IMR-90 (cell line): ENCODE measurements at regions not wholly inside any gene's neighbourhood (a gene's known extent, or its start where the extent isn't known, plus 50 kb on each side); places are given as distances from the start of the nearest gene placed in this dataset.

Experiments used
- ATAC-seq: fragments of 200-7000 bp; cut with Tn5 transposase; 2 replicates; pipeline ENCODE4 v1.9.1; 2020; ENCODE audit warnings: low read depth, mild to moderate bottlenecking, moderate library complexity
- BruUV-seq: library from RNA; stranded (reverse); fragments of 400-500 nt; replicated peaks from 2 replicates; lab custom pipeline; 2021; lab: Mats Ljungman, UMichigan
- CTCF ChIA-PET: fragments of 300-600 bp; formaldehyde crosslinking; extraction: SDS; loops from one replicate; lab custom pipeline; 2021; ENCODE audit warnings: antibody characterized with exemption; lab: Yijun Ruan, JAX
- POLR2A ChIA-PET: fragments of 300-600 bp; sonication (Branson Sonifier 250); formaldehyde crosslinking; loops from one replicate; lab custom pipeline; 2022; ENCODE audit warnings: antibody characterized with exemption; ENCODE audit not compliant: unreplicated experiment; lab: Charles Lee
- DNase-seq: peaks from one replicate; pipeline ENCODE4 v3.0.0; 2013
- H2AFZ ChIP-seq: replicated peaks from 2 replicates; pipeline ENCODE3; 2013; ENCODE audit warnings: low read length, mild to moderate bottlenecking; ENCODE audit not compliant: poor library complexity
- H2AK5ac ChIP-seq: 2 replicates; pipeline ENCODE4 v1.6.1; 2013; ENCODE audit warnings: low read depth, low read length, inconsistent platforms
- H2AK9ac ChIP-seq: replicated peaks from 2 replicates; pipeline ENCODE3; 2013; ENCODE audit warnings: mild to moderate bottlenecking, low read depth, low read length, moderate library complexity; ENCODE audit not compliant: poor library complexity
- H2BK120ac ChIP-seq: 2 replicates; pipeline ENCODE4 v1.6.1; 2013; ENCODE audit warnings: low read depth, low read length, inconsistent platforms
- H2BK15ac ChIP-seq: 3 replicates; pipeline ENCODE4 v1.6.1; 2013; ENCODE audit warnings: low read depth, low read length, inconsistent platforms
- H2BK20ac ChIP-seq: 2 replicates; pipeline ENCODE4 v1.6.1; 2013; ENCODE audit warnings: low read depth, mild to moderate bottlenecking, inconsistent platforms, low read length, moderate library complexity
- H2BK5ac ChIP-seq: 2 replicates; pipeline ENCODE4 v1.6.1; 2013; ENCODE audit warnings: mild to moderate bottlenecking, low read depth, low read length, inconsistent platforms; ENCODE audit not compliant: poor library complexity, severe bottlenecking
- H3K14ac ChIP-seq: replicated peaks from 2 replicates; pipeline ENCODE4 v1.6.1; 2013; ENCODE audit warnings: low read depth, low read length, inconsistent platforms
- H3K18ac ChIP-seq: 2 replicates; pipeline ENCODE4 v1.6.1; 2013; ENCODE audit warnings: low read depth, low read length, control low read depth
- H3K23ac ChIP-seq: 2 replicates; pipeline ENCODE4 v1.6.1; 2013; ENCODE audit warnings: low read depth, low read length, inconsistent platforms
- H3K27ac ChIP-seq: 2 replicates; pipeline ENCODE4 v1.5.1; 2013; ENCODE audit warnings: mild to moderate bottlenecking, control low read depth, low read length; ENCODE audit not compliant: insufficient read depth
- H3K27me3 ChIP-seq: 2 replicates; pipeline ENCODE4 v1.6.1; 2013; ENCODE audit warnings: low read length; ENCODE audit not compliant: control insufficient read depth, insufficient read depth
- H3K36me3 ChIP-seq: 2 replicates; pipeline ENCODE4 v1.6.1; 2013; ENCODE audit warnings: low read length, mixed read lengths; ENCODE audit not compliant: control insufficient read depth, insufficient read depth
- H3K4ac ChIP-seq: 2 replicates; pipeline ENCODE4 v1.6.1; 2013; ENCODE audit warnings: low read depth, low read length, inconsistent platforms
- H3K4me1 ChIP-seq: 2 replicates; pipeline ENCODE4 v1.6.1; 2013; ENCODE audit warnings: low read length, mixed read lengths; ENCODE audit not compliant: control insufficient read depth, insufficient read depth
- H3K4me2 ChIP-seq: 2 replicates; pipeline ENCODE4 v1.6.1; 2013; ENCODE audit warnings: low read depth, mild to moderate bottlenecking, control low read depth, low read length, moderate library complexity
- H3K4me3 ChIP-seq: 2 replicates; pipeline ENCODE4 v1.5.1; 2013; ENCODE audit warnings: low read depth, mild to moderate bottlenecking, control low read depth, low read length, moderate library complexity; ENCODE audit not compliant: insufficient read depth
- H3K56ac ChIP-seq: 2 replicates; pipeline ENCODE4 v1.6.1; 2013; ENCODE audit warnings: low read length, inconsistent platforms; ENCODE audit not compliant: insufficient read depth; ENCODE audit errors: extremely low read depth
- H3K79me1 ChIP-seq, 2 experiments: 2 replicates each; pipeline ENCODE4 v1.6.1; 2013; ENCODE audit warnings: low read length in 2 of 2, inconsistent platforms in 1 of 2, low read depth in 1 of 2
- H3K9ac ChIP-seq: 2 replicates; pipeline ENCODE4 v1.6.1; 2013; ENCODE audit warnings: low read depth, low read length, control low read depth
- H3K9me1 ChIP-seq: 2 replicates; pipeline ENCODE4 v1.6.1; 2013; ENCODE audit warnings: low read length, inconsistent platforms; ENCODE audit not compliant: insufficient read depth
- H3K9me3 ChIP-seq: 2 replicates; pipeline ENCODE4 v1.6.1; 2013; ENCODE audit warnings: low read length; ENCODE audit not compliant: control insufficient read depth, insufficient read depth
- H4K20me1 ChIP-seq: 2 replicates; pipeline ENCODE4 v1.6.1; 2013; ENCODE audit warnings: low read length, inconsistent platforms; ENCODE audit not compliant: insufficient read depth
- H4K5ac ChIP-seq: 2 replicates; pipeline ENCODE4 v1.6.1; 2013; ENCODE audit warnings: mild to moderate bottlenecking, low read depth, low read length, control low read depth
- H4K8ac ChIP-seq, 2 experiments: 2 replicates each; pipeline ENCODE4 v1.6.1; 2013; ENCODE audit warnings: low read depth in 2 of 2, low read length in 2 of 2, control low read depth in 1 of 2, inconsistent platforms in 1 of 2
- H4K91ac ChIP-seq: 2 replicates; pipeline ENCODE4 v1.6.1; 2013; ENCODE audit warnings: low read depth, low read length, inconsistent platforms; ENCODE audit not compliant: insufficient read depth
- NFE2L2 ChIP-seq: fragments of 150-350 bp; IDR thresholded peaks from 2 replicates; pipeline ENCODE4 v1.6.1; 2016; ENCODE audit warnings: low read depth, mild to moderate bottlenecking, low read length
- POLR2A ChIP-seq: IDR thresholded peaks from 2 replicates; pipeline ENCODE4 v1.6.1; 2012; ENCODE audit warnings: mild to moderate bottlenecking, low read depth, low read length
- WGBS, 2 experiments: methylation state at CpG; one replicate each; pipeline versions ENCODE4 v1.1.5 to v1.1.7; 2013; ENCODE audit warnings: missing lambda C conversion rate in 2 of 2; ENCODE audit not compliant: insufficient read length in 1 of 2; ENCODE audit errors: extremely low coverage in 2 of 2; 5-methylcytosine and 5-hydroxymethylcytosine counted together
- dilution Hi-C: fragments of 300-500 bp; cut with HindIII; formaldehyde crosslinking; loops from one replicate; pipeline ENCODE4 v1.14.3; 2018; ENCODE audit warnings: low sequenced_read_pairs; ENCODE audit not compliant: unreplicated experiment
- in situ Hi-C: fragments of 300-500 bp; cut with MboI; formaldehyde crosslinking; loops from 3 replicates; pipeline ENCODE4 v1.14.3; 2019; ENCODE audit warnings: low sequenced_read_pairs, inconsistent platforms, mixed read lengths
- intact Hi-C: fragments of 100-400 bp; cut with micrococcal nuclease; formaldehyde crosslinking; loops from 2 replicates; pipeline ENCODE4 v1.10.0; 2022

- Histone ChIP-seq H3K23ac (no peak overlapping the region), H3K79me1 (no peaks in the 10 kb centered on the region), H3K4me3 (no peak overlapping the region), H2BK5ac (no peak overlapping the region), H4K8ac (no peak overlapping the region), H2BK120ac (no peak overlapping the region), H3K9me1 (no peaks in the 10 kb centered on the region), H2AK5ac (no peak overlapping the region), H3K9ac (no peak overlapping the region), H3K27ac (no peak overlapping the region), H3K36me3 (no peaks in the 10 kb centered on the region), H2AFZ (no peak overlapping the region), H3K27me3 (no peaks in the 10 kb centered on the region), H2BK20ac (no peak overlapping the region), H3K4me2 (no peak overlapping the region), H3K56ac (no peak overlapping the region), H4K20me1 (no peaks in the 10 kb centered on the region), H2BK15ac (no peak overlapping the region), H4K5ac (no peak overlapping the region), H3K4ac (no peak overlapping the region), H3K9me3 (no peaks in the 10 kb centered on the region), H3K4me1 (no peaks in the 10 kb centered on the region), H4K91ac (no peak overlapping the region), H3K18ac (no peak overlapping the region), H2AK9ac (no peak overlapping the region), H3K14ac (no peak overlapping the region)
- in situ Hi-C loops, result no loop called here
- dilution Hi-C loops, result no loop called here
- WGBS, 2 experiments, result no CpG with 5 or more reads among the region's 2 CpGs
- intact Hi-C loops, result no loop called here
- CTCF ChIA-PET, result no interaction called here
- BruUV-seq, result no TSS peak
- POLR2A ChIA-PET, result no interaction called here
- DNase-seq, result no peak
- TF ChIP-seq POLR2A (no peak), NFE2L2 (no peak)
- ATAC-seq, result no peak
These were observed 523.2 kb downstream of the BUD13 start for GRCh38 chr11:116249561-116249960.
